ENCODE measurements at regions not wholly inside any gene's neighbourhood (a gene's known extent, or its start where the extent isn't known, plus 50 kb on each side); places are given as distances from the start of the nearest gene placed in this dataset.

DNA sequence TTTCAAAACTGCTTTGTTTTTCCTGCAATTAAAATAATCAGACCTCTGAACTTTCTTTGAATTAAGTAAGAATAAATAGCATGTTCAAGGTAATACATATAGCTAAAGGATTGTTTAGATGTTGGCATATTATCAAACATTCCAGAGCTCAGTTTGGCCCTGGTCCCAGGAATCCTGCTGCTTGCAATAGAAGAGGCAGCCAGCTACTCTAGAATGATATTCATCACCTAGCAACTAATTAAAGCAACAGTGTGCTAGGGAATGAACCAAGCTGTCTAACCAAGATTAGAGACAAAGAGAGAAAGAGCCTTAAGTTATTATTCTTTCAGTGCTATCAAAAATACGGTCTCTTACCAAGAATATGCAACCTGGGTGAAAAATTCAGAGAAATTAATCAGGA is 460.9 kb downstream of the GABRG1 start:
- TF ChIP-seq, protein P1, sequence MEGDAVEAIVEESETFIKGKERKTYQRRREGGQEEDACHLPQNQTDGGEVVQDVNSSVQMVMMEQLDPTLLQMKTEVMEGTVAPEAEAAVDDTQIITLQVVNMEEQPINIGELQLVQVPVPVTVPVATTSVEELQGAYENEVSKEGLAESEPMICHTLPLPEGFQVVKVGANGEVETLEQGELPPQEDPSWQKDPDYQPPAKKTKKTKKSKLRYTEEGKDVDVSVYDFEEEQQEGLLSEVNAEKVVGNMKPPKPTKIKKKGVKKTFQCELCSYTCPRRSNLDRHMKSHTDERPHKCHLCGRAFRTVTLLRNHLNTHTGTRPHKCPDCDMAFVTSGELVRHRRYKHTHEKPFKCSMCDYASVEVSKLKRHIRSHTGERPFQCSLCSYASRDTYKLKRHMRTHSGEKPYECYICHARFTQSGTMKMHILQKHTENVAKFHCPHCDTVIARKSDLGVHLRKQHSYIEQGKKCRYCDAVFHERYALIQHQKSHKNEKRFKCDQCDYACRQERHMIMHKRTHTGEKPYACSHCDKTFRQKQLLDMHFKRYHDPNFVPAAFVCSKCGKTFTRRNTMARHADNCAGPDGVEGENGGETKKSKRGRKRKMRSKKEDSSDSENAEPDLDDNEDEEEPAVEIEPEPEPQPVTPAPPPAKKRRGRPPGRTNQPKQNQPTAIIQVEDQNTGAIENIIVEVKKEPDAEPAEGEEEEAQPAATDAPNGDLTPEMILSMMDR (conservative IDR thresholded peaks at IDR 0.05): no peak
- no peak for TF ChIP-seq ZFX (IDR thresholded peaks at IDR 0.05)
- no peak overlapping the region for H3K27ac ChIP-seq

DNA sequence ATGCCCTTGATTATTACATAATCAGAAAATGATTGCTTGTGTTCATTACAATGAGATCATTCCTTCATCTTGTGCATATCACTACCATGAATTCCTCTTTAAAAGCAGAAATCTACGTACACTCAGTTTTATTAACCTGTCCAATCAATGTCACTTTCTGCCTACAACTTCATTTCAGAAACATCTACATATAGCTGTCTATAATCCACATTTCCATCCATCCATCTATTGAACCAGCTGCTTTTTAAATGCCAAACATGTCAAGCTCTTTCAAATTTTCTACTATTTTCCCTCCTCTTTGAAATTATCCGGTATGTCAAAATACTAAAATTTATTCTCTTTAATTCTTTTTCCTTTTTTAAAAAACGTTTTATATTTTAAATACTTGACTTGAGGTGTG is 462.0 kb downstream of the GABRG1 start:
- H3K27ac ChIP-seq: no peak overlapping the region
- TF ChIP-seq, protein P1 (conservative IDR thresholded peaks at IDR 0.05): no peak
- no peak for TF ChIP-seq ZFX (IDR thresholded peaks at IDR 0.05)

GRCh38 chr4:45650545-45650944 is 473.3 kb downstream of the GABRG1 start:
- H3K27ac ChIP-seq: no peak overlapping the region
- TF ChIP-seq, protein P1 (conservative IDR thresholded peaks at IDR 0.05): no peak

GRCh38 chr4:45648846-45649245 is 475.0 kb downstream of the GABRG1 start:
- TF ChIP-seq, protein P1 (conservative IDR thresholded peaks at IDR 0.05): no peak
- no peak for TF ChIP-seq ZFX (IDR thresholded peaks at IDR 0.05)
- H3K27ac ChIP-seq: no peak overlapping the region

GRCh38 chr4:45647823-45648222 is 476.0 kb downstream of the GABRG1 start:
- TF ChIP-seq ZFX (IDR thresholded peaks at IDR 0.05): no peak
- TF ChIP-seq, protein P1 (conservative IDR thresholded peaks at IDR 0.05): no peak
- no peak overlapping the region for H3K27ac ChIP-seq

GRCh38 chr4:45646885-45647590 is 476.8 kb downstream of the GABRG1 start:
- TF ChIP-seq ZFX (IDR thresholded peaks at IDR 0.05): no peak
- TF ChIP-seq, protein P1 (conservative IDR thresholded peaks at IDR 0.05): no peak
- no peak overlapping the region for H3K27ac ChIP-seq

GRCh38 chr4:45640281-45640680 is 483.6 kb downstream of the GABRG1 start:
- H3K27ac ChIP-seq: no peak overlapping the region
- TF ChIP-seq ZFX (IDR thresholded peaks at IDR 0.05): no peak
- TF ChIP-seq, protein P1 (conservative IDR thresholded peaks at IDR 0.05): no peak
